HG02981 (cell line): ENCODE measurements at regions not wholly inside any gene's neighbourhood (a gene's known extent, or its start where the extent isn't known, plus 50 kb on each side); places are given as distances from the start of the nearest gene placed in this dataset.

Experiments
- ATAC-seq: cut with Tn5 transposase; IDR thresholded peaks from one replicate; pipeline ENCODE4 v1.9.1; 2021; ENCODE audit warnings: mild to moderate bottlenecking, moderate library complexity; ENCODE audit not compliant: unreplicated experiment

- ATAC-seq, result no peak
Observed at GRCh38 chr16:5379954-5380353, 282.4 kb upstream of the EEF2KMT start.

GRCh38 chr16:5378531-5378930 lies 280.9 kb upstream of the EEF2KMT start:
- no peak for ATAC-seq

DNA sequence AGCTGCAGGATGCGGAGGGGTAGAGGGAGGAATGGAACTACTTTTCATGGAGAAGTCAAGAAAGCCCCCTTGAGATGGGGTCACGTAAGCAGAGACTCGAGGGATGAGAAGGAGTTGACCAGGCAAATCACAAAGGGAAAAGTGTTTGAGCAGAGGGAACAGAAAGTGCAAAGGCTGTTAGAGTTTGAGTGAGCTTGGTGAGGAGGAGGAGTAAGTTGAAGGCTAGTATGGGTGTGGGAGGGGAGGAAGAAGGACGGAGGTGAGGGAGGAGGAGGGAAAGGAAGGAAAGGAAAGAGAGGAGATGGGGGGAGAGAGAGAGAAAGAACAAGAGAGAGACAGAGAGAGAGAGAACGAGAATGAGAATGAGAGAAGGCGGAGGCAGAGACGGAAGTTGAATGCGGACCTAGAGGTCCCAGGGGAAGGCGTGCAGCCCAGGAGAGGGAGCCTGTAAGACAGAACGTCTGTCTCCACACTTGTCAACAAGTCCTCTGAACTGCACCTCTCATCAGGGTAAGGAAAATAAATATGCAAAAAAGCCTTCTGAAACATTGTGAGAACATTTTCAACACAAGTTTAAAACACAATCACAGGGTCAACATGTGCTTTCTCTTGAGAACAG lies 279.8 kb upstream of the EEF2KMT start:
- no peak for ATAC-seq

DNA sequence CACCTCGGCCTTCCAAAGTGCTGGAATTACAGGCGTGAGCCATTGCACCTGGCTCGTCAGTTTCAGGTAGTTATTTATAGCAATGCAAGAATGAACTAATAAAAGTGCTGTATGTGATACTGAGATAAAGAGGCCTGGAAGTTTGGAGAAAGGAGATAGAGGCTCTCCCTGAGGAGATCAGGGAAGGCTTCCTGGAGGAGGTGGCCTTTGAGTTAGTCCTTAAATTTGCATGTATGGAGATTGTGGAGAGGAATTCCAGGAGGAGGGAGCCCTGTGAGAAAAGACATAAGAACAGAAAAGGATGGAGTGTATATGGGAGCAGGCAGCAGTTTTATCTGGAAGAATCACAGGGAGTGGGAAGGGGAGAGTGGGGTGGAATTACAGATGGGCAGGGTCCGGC lies 276.6 kb upstream of the EEF2KMT start:
- no peak for ATAC-seq

DNA sequence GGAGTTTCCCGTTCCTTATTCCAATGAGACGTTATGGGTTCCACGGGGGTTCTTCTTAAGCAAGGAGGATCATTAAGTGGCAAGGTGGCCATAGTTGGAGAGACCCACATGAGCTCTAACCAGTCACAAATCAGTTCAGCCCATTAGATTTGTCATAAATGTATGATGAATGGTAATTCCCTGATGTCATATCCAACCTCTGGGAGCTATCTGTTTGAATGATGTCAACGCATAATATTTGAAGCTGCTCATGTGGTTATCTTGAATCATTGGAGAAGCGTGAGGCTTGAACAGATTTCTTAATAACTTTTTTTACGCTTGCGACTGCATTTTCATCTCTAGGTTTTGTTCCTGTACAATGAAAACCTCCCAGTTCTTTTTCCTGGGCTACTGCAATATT lies 270.4 kb upstream of the EEF2KMT start:
- ATAC-seq, result no peak

GRCh38 chr16:5366126-5366525 lies 268.5 kb upstream of the EEF2KMT start:
- ATAC-seq, result no peak

DNA sequence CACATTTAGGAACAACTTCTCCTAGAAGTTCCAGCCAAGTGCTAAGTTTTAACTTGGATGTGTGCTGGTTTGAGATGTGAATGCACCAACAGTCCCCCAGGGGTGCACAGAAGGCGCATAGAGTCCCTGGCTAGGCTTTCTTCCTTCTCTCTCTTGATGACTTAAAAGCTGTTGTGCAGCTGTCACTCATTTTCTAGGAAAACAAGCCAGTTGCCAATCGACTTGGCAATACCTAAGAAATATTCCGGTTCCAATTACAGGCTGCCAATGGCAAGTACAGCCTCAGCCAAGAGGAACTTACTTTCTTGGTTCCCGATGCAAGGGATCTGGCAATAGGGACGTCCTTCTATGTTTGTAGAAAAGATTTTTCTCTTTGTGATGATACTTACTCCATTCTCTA lies 266.6 kb upstream of the EEF2KMT start:
- no peak for ATAC-seq

DNA sequence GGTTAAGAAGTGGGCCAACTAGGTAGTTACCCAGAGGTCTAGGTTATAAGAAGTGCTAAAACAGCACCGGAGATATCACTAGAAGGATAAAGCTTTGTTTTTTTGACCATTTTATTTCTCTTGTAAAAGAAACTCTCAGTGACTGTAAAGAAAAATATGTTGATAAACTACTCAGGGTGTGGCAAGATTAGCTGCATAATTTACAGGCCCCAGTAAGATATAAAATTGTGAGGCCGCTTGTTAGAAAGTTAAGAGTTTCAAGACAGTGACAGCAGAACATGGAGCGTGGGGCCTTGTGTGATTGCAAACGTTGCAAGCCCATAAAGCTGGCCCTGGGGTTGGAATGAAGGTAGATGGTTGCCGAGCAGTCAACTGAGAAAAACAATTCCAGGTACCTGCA lies 263.7 kb upstream of the EEF2KMT start:
- no peak for ATAC-seq

GRCh38 chr16:5354645-5355044 lies 257.1 kb upstream of the EEF2KMT start:
- no peak for ATAC-seq

- ATAC-seq, result no peak
Observed at GRCh38 chr16:5349670-5350517, 252.3 kb upstream of the EEF2KMT start.

GRCh38 chr16:5349101-5349500 lies 251.5 kb upstream of the EEF2KMT start:
- ATAC-seq, result no peak

DNA sequence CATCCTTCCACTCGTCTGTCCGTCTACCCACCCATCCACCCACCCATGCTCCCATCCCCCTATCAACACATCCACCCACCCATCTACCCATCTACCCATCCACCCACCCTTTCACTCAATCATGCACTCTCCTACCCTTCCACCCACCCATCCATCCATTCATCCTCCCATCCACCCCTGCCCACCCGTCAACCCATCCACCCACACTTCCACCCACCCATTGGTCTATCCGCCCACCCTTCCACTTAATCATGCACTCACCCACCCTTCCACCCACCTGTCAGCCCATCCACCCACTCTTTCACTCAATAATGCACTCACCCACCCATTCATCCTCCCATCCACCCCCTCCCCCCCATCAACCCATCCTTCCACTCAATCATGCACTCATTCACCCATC lies 250.0 kb upstream of the EEF2KMT start:
- no peak for ATAC-seq

- no peak for ATAC-seq
Observed at GRCh38 chr16:5336941-5337340, 239.3 kb upstream of the EEF2KMT start.

DNA sequence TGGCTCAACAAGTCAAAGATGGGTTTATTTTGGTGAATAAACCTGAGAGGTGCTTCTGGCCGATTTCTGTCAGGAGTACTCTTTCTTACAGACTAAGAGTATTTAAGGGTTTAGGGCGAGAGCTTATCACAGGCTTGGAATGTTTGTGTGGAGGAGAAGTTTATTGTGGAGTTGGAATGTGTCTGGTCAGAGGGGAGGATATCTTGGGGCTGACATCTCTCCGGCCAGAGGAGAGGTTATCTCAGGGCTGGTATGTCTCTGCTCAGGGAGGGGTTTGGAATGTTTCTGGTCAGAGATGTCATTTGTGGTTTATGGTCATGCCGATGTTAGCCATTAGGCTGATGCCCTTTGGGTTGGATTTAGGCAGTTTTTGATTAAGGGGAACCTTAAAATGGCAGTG lies 236.4 kb upstream of the EEF2KMT start:
- no peak for ATAC-seq

- no peak for ATAC-seq
Observed at GRCh38 chr16:5333126-5333525, 235.5 kb upstream of the EEF2KMT start.

GRCh38 chr16:5330058-5330457 lies 232.5 kb upstream of the EEF2KMT start:
- no peak for ATAC-seq

DNA sequence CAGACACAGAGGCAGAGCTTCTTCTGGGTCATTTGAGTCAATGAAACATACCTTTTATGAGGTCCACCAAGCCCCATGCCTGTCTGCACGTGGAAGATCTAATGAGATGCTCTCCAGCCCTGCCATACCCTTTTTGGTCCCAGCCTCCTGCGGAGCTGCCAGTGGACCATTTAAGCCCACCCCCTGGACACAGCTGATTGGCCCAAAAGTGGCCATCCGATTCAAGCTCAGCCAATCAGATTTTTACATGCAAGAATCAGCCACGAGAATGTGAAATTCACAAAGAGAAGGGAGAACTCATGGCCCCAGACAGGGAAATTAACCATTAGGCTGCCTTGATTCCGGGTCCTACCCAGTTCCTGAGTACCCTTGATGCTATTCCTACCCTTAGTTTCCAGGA lies 231.0 kb upstream of the EEF2KMT start:
- ATAC-seq, result no peak

DNA sequence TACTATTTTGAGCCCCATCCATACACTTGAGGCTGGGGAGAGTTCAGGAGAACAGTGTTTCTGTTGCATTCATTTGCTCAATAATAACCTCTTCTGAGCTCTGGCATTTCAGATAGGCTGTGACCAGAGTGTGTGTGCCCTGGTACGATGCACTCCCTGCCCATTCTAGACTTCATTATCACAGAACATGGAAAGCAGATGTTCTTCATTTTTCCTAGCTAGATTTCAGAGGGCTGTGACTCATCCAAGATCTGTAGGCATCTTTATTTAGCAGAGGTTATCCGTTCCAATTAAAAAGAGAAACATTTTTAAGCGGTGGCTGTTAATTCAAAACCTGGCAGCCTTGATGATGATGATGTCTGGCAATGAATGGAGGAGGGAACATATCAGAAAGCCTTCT lies 228.8 kb upstream of the EEF2KMT start:
- no peak for ATAC-seq

- no peak for ATAC-seq
Observed at GRCh38 chr16:5325932-5326331, 228.3 kb upstream of the EEF2KMT start.

GRCh38 chr16:5323284-5324141 lies 225.9 kb upstream of the EEF2KMT start:
- no peak for ATAC-seq

DNA sequence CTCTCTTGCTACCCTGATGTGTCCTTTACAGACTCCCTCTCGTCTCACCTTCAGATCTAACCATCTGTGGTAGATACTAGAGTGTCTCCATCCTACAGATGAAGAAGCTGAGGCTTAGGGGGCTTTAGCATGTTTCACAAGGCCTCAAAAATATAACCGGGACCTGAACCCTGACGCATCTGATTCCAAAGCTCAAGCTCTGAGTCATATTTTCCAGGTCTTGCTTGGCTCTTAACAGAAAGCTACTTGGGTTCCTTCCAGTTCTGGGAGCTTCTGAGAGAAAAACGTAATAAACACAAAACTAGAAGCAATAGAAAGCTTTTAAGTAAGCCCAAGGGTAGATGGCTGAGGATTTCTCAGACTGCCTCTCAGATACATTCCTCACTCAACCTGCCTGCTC lies 224.3 kb upstream of the EEF2KMT start:
- ATAC-seq, result no peak

DNA sequence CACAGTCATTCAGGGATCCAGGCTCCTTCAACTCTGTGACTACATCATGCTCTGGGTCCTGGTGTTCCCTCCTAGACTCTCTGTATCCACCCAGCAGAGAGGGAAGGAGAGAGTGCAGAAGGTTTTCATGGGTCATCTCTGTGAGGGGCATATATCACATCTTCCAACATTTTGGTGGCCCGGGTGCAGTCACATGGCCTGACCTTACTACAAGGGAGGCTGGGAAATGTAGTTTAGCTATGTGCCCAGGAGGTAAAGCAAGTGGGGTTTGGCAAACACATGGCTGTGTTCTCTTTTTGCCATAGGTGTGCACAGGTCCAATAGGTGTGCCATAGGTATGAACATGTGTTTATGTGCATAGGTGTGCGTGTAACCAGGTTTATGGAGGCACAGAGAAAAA lies 222.2 kb upstream of the EEF2KMT start:
- ATAC-seq, result no peak
